Smooth muscle cell (in vitro differentiated cells): ENCODE measurements at regions not wholly inside any gene's neighbourhood (a gene's known extent, or its start where the extent isn't known, plus 50 kb on each side); places are given as distances from the start of the nearest gene placed in this dataset.

Source experiments
- DNase-seq: peaks from one replicate; lab custom pipeline; 2025; ENCODE audit not compliant: unreplicated experiment; lab: John Stamatoyannopoulos, UW
- H2AFZ ChIP-seq: fragments of 200-600 bp; sonication (generic); 2 replicates; pipeline ENCODE4 v1.6.0; 2016; ENCODE audit warnings: antibody characterized with exemption, low read depth, mild to moderate bottlenecking
- H3F3A ChIP-seq: fragments of 200-600 bp; sonication (generic); 2 replicates; pipeline ENCODE4 v1.6.0; 2017; ENCODE audit warnings: antibody characterized with exemption, low read depth
- H3K27ac ChIP-seq: fragments of 200-600 bp; sonication (generic); 2 replicates; pipeline ENCODE4 v1.5.1; 2016; ENCODE audit warnings: low read depth, mild to moderate bottlenecking
- H3K27me3 ChIP-seq: fragments of 200-600 bp; sonication (generic); 2 replicates; pipeline ENCODE4 v1.6.1; 2016; ENCODE audit warnings: low read depth, mild to moderate bottlenecking
- H3K36me3 ChIP-seq: fragments of 200-600 bp; sonication (generic); 2 replicates; pipeline ENCODE4 v1.5.1; 2016; ENCODE audit warnings: low read depth
- H3K4me1 ChIP-seq: fragments of 200-600 bp; sonication (generic); 2 replicates; pipeline ENCODE4 v1.5.1; 2016; ENCODE audit warnings: low read depth
- H3K4me2 ChIP-seq: fragments of 200-600 bp; sonication (generic); 2 replicates; pipeline ENCODE4 v1.6.0; 2016; ENCODE audit warnings: mild to moderate bottlenecking
- H3K4me3 ChIP-seq: fragments of 200-600 bp; sonication (generic); 2 replicates; pipeline ENCODE4 v1.5.1; 2016; ENCODE audit warnings: mild to moderate bottlenecking
- H3K79me2 ChIP-seq: fragments of 200-600 bp; sonication (generic); 2 replicates; pipeline ENCODE4 v1.6.0; 2016; ENCODE audit warnings: low read depth, mild to moderate bottlenecking
- H3K9ac ChIP-seq: fragments of 200-600 bp; sonication (generic); 2 replicates; pipeline ENCODE4 v1.6.0; 2016; ENCODE audit warnings: low read depth
- H3K9me3 ChIP-seq: fragments of 200-600 bp; sonication (generic); replicated peaks from 2 replicates; pipeline ENCODE4 v1.5.1; 2016; ENCODE audit warnings: low read depth
- H4K20me1 ChIP-seq: fragments of 200-600 bp; sonication (generic); 2 replicates; pipeline ENCODE4 v1.6.0; 2016; ENCODE audit warnings: low read depth
- WGBS: methylation state at CpG from one replicate; pipeline ENCODE4 v1.1.7; 2016; ENCODE audit warnings: low lambda C conversion rate; 5-methylcytosine and 5-hydroxymethylcytosine counted together
- TF ChIP-seq, protein P1 (sequence below): fragments of 200-600 bp; sonication (generic); IDR thresholded peaks from 2 replicates; pipeline ENCODE4 v1.5.1; 2017; ENCODE audit warnings: borderline replicate concordance, mild to moderate bottlenecking, antibody characterized with exemption; ENCODE audit not compliant: insufficient read depth, poor library complexity, severe bottlenecking

DNA sequence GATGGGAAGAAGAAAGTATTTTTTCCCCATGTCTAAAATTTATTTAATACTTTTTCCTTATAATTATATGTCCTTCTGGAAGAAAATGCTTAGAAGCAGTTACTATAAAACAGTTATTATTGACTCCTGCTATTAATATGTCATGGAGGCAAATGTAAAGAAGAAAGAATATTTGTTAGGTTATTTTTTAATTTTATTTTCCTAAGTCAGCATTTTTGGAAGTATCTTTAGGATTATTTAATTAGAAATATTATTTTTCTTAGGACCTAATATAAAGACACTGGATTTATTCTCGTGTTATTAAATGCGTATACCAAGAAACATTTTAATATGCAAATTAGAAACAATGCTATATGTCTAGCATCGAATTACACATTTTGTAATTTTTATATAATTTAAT, 687.7 kb downstream of the TRAM1L1 start:
- Histone ChIP-seq H3F3A (no peaks in the 10 kb centered on the region), H2AFZ (no peak overlapping the region), H3K9ac (no peak overlapping the region), H3K4me1 (no peaks in the 10 kb centered on the region), H3K27me3 (no peaks in the 10 kb centered on the region), H3K79me2 (no peaks in the 10 kb centered on the region), H3K4me2 (no peak overlapping the region), H3K36me3 (no peaks in the 10 kb centered on the region), H4K20me1 (no peaks in the 10 kb centered on the region), H3K9me3 (no peaks in the 10 kb centered on the region), H3K27ac (no peak overlapping the region), H3K4me3 (no peak overlapping the region)
- DNase-seq = no peak
- TF ChIP-seq, protein P1, sequence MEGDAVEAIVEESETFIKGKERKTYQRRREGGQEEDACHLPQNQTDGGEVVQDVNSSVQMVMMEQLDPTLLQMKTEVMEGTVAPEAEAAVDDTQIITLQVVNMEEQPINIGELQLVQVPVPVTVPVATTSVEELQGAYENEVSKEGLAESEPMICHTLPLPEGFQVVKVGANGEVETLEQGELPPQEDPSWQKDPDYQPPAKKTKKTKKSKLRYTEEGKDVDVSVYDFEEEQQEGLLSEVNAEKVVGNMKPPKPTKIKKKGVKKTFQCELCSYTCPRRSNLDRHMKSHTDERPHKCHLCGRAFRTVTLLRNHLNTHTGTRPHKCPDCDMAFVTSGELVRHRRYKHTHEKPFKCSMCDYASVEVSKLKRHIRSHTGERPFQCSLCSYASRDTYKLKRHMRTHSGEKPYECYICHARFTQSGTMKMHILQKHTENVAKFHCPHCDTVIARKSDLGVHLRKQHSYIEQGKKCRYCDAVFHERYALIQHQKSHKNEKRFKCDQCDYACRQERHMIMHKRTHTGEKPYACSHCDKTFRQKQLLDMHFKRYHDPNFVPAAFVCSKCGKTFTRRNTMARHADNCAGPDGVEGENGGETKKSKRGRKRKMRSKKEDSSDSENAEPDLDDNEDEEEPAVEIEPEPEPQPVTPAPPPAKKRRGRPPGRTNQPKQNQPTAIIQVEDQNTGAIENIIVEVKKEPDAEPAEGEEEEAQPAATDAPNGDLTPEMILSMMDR = no peak
- WGBS = 93% methylated on average over 3 of the region's 3 CpGs

DNA sequence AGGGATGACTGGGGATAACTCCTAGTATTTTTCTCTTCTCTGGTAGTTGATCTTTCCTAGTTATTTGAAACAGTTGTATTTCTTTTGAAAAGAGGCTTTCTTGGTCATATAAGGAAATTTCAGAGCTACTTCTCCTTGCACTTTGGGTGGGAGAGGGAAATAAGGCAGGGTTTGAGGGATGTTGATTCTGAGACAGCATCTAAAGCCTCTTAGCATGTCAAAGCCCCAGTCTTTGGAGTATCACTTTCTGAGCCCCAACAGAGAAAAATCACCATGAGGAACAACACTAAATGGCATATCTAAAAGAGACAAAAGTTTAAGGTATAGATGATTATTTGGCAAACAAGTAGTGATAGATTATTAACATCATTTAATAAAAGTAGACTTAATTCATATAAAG, 688.1 kb downstream of the TRAM1L1 start:
- Histone ChIP-seq H3K27ac (no peak overlapping the region), H3K4me1 (no peaks in the 10 kb centered on the region), H3K9ac (no peak overlapping the region), H3F3A (no peaks in the 10 kb centered on the region), H3K79me2 (no peaks in the 10 kb centered on the region), H3K4me3 (no peak overlapping the region), H2AFZ (no peak overlapping the region), H3K36me3 (no peaks in the 10 kb centered on the region), H3K27me3 (no peaks in the 10 kb centered on the region), H4K20me1 (no peaks in the 10 kb centered on the region), H3K4me2 (no peak overlapping the region), H3K9me3 (no peaks in the 10 kb centered on the region)
- no peak for DNase-seq
- TF ChIP-seq, protein P1 = no peak

DNA sequence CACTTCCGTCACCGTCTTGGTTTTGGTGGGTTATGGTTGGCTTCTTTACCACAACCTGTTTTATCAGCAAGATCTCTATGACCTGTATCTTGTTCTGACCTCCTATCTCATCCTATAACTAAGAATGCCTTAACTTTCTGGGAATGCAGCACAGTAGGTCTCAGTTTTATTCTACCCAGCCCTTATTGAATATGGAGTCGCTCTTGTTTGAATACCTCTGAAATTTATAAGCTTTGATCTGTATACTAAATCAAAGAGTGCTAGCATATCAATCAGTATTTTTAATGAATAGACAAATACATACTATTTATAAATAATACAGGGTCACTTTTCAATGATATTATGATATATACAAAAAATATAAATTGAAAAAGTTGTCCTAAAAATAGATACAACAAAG, 690.0 kb downstream of the TRAM1L1 start:
- Histone ChIP-seq H4K20me1 (no peaks in the 10 kb centered on the region), H3K4me1 (no peaks in the 10 kb centered on the region), H2AFZ (no peak overlapping the region), H3K4me3 (no peak overlapping the region), H3K79me2 (no peaks in the 10 kb centered on the region), H3K9me3 (no peaks in the 10 kb centered on the region), H3K27ac (no peak overlapping the region), H3K36me3 (no peaks in the 10 kb centered on the region), H3K9ac (no peak overlapping the region), H3K4me2 (no peak overlapping the region), H3K27me3 (no peaks in the 10 kb centered on the region), H3F3A (no peaks in the 10 kb centered on the region)
- TF ChIP-seq, protein P1 = no peak
- 93% methylated on average over 3 of the region's 3 CpGs for whole genome bisulfite sequencing
- DNase-seq = no peak

DNA sequence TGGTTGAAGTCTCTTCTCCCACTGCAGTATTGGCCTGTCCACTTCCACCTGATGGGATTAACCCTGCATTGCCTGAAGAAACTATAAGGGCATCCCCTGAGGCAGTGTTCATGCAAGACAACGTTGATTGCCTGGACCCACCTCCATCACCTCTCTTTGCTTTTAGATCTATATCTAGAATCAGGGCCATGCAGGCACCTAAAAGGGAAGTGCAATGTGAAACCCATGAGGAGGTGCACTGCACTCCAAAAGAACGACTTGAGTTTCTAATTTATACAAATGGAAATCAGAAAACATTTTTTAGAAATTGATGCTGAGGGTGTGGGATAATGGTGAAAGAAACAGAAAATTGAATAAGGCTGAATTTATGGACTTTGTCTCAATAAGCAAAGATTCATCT, 694.4 kb downstream of the TRAM1L1 start:
- no peak overlapping the region for H3K9ac ChIP-seq
- no peak for DNase-seq
- TF ChIP-seq, protein P1 = no peak
- H2AFZ ChIP-seq = no peak overlapping the region
- H3K79me2 ChIP-seq = no peaks in the 10 kb centered on the region
- no peaks in the 10 kb centered on the region for H3K4me1 ChIP-seq
- H3F3A ChIP-seq = no peaks in the 10 kb centered on the region
- no peaks in the 10 kb centered on the region for H3K27me3 ChIP-seq
- no peak overlapping the region for H3K27ac ChIP-seq
- H3K4me2 ChIP-seq = no peak overlapping the region
- no peaks in the 10 kb centered on the region for H3K9me3 ChIP-seq
- no peaks in the 10 kb centered on the region for H3K36me3 ChIP-seq
- H3K4me3 ChIP-seq = no peak overlapping the region
- H4K20me1 ChIP-seq = no peaks in the 10 kb centered on the region
- 62% methylated on average over 2 of the region's 2 CpGs for WGBS
